Liver (tissue), 8 donors: ENCODE measurements at regions not wholly inside any gene's neighbourhood (a gene's known extent, or its start where the extent isn't known, plus 50 kb on each side); places are given as distances from the start of the nearest gene placed in this dataset.

ENCODE experiments used
- DNase-seq: peaks from one replicate; pipeline ENCODE4 v3.0.0-alpha.2; 2017; ENCODE audit warnings: low spot score
- H3K27ac ChIP-seq, 2 donors: one replicate each; pipeline ENCODE4 v1.7.0; 2013; ENCODE audit warnings: inconsistent platforms in 2 of 2, low read length in 2 of 2, control low read depth in 1 of 2, low read depth in 1 of 2, mild to moderate bottlenecking in 1 of 2
- H3K27me3 ChIP-seq, 4 donors: one replicate each; pipeline versions ENCODE4 v1.6.1 to v1.7.0; 2013; ENCODE audit warnings: low read length in 3 of 4, inconsistent platforms in 1 of 4, mild to moderate bottlenecking in 1 of 4, moderate library complexity in 1 of 4; ENCODE audit not compliant: control insufficient read depth in 4 of 4, insufficient read depth in 4 of 4
- H3K36me3 ChIP-seq, 4 donors: one replicate each; pipeline versions ENCODE4 v1.6.1 to v1.7.0; 2013; ENCODE audit warnings: low read length in 3 of 4, mild to moderate bottlenecking in 3 of 4, low read depth in 1 of 4, moderate library complexity in 1 of 4; ENCODE audit not compliant: control insufficient read depth in 4 of 4, insufficient read depth in 3 of 4
- H3K4me1 ChIP-seq, 4 donors: one replicate each; pipeline versions ENCODE4 v1.6.1 to v1.7.0; 2013; ENCODE audit warnings: low read length in 3 of 4, mild to moderate bottlenecking in 3 of 4, moderate library complexity in 1 of 4; ENCODE audit not compliant: control insufficient read depth in 4 of 4, insufficient read depth in 4 of 4
- H3K4me3 ChIP-seq, 3 donors: one replicate each; pipeline versions ENCODE4 v1.6.1 to v1.7.0; 2013; ENCODE audit warnings: low read length in 3 of 3, control low read depth in 1 of 3, low read depth in 1 of 3, mild to moderate bottlenecking in 1 of 3
- H3K9ac ChIP-seq, 2 donors: one replicate each; pipeline ENCODE4 v1.7.0; 2013; ENCODE audit warnings: low read length in 2 of 2, mild to moderate bottlenecking in 2 of 2, moderate library complexity in 2 of 2, control low read depth in 1 of 2, low read depth in 1 of 2
- H3K9me3 ChIP-seq, 4 donors: one replicate each; pipeline versions ENCODE4 v1.6.1 to v1.7.0; 2013; ENCODE audit warnings: low read length in 3 of 4; ENCODE audit not compliant: control insufficient read depth in 4 of 4
- CTCF ChIP-seq: fragments of 150-350 bp; IDR thresholded peaks from 2 replicates; pipeline ENCODE4 v1.5.1; 2017; ENCODE audit warnings: improper control_type of control experiment, low read depth, low read length; ENCODE audit not compliant: missing input control
- EGR1 ChIP-seq, 2 donors: IDR thresholded peaks; 2 replicates each; pipeline ENCODE4 v1.6.1; 2016 to 2018; ENCODE audit warnings: antibody characterized with exemption in 2 of 2, low read depth in 2 of 2
- FOXA1 ChIP-seq: IDR thresholded peaks from 2 replicates; pipeline ENCODE4 v1.6.1; 2016; ENCODE audit warnings: antibody characterized with exemption
- FOXA2 ChIP-seq: IDR thresholded peaks from 2 replicates; pipeline ENCODE4 v1.6.1; 2016; ENCODE audit warnings: antibody characterized with exemption
- GABPA ChIP-seq, 2 donors: IDR thresholded peaks in 1 of 2; conservative IDR thresholded peaks in 1 of 2; 2 replicates each; pipeline ENCODE4 v1.6.1; 2016; ENCODE audit warnings: antibody characterized with exemption in 2 of 2, mild to moderate bottlenecking in 1 of 2, moderate library complexity in 1 of 2
- HNF4A ChIP-seq, 2 donors: conservative IDR thresholded peaks; 2 replicates each; pipeline ENCODE4 v1.6.1; 2016; ENCODE audit warnings: antibody characterized with exemption in 2 of 2, mild to moderate bottlenecking in 2 of 2
- JUND ChIP-seq, 2 donors: IDR thresholded peaks; 2 replicates each; pipeline ENCODE4 v1.6.1; 2016; ENCODE audit warnings: antibody characterized with exemption in 2 of 2
- MAX ChIP-seq: IDR thresholded peaks from 2 replicates; pipeline ENCODE4 v1.6.1; 2016; ENCODE audit warnings: antibody characterized with exemption
- NR2F2 ChIP-seq: IDR thresholded peaks from 2 replicates; pipeline ENCODE4 v1.6.1; 2016; ENCODE audit warnings: antibody characterized with exemption
- REST ChIP-seq: IDR thresholded peaks from 2 replicates; pipeline ENCODE4 v1.6.1; 2016; ENCODE audit warnings: antibody characterized with exemption, mild to moderate bottlenecking
- RXRA ChIP-seq, 2 donors: IDR thresholded peaks; 2 replicates each; pipeline ENCODE4 v1.6.1; 2017 to 2018; ENCODE audit warnings: antibody characterized with exemption in 2 of 2, mild to moderate bottlenecking in 1 of 2
- YY1 ChIP-seq: IDR thresholded peaks from 2 replicates; pipeline ENCODE4 v1.6.1; 2016; ENCODE audit warnings: antibody characterized with exemption, mild to moderate bottlenecking
- ZBTB33 ChIP-seq: IDR thresholded peaks from 2 replicates; pipeline ENCODE4 v1.6.1; 2016; ENCODE audit warnings: antibody characterized with exemption
- WGBS: extraction: QIAGEN DNeasy Blood & Tissue Kit; methylation state at CpG from one replicate; pipeline ENCODE4 v1.1.7; 2013; 5-methylcytosine and 5-hydroxymethylcytosine counted together
- donor health status: healthy.
- donor health status: healthy.
- donor health status: healthy.
- donor health status: healthy.
- donor health status: healthy.

- Histone ChIP-seq H3K27me3 (peaks cover 0 to 12% (median 0%) of the 10 kb centered on the region in 4 donors), H3K9ac (no peak overlapping the region), H3K9me3 (no peaks in the 10 kb centered on the region), H3K27ac (no peak overlapping the region), H3K4me3 (no peak overlapping the region), H3K4me1 (no peaks in the 10 kb centered on the region), H3K36me3 (no peaks in the 10 kb centered on the region)
- no peak for DNase-seq
- no peak for TF ChIP-seq ZBTB33
- WGBS: 42% methylated on average over 2 of the region's 2 CpGs
Measured at GRCh38 chr22:26921726-26922125, 264.3 kb downstream of the MIAT start.

GRCh38 chr22:26922806-26923205 lies 265.4 kb downstream of the MIAT start:
- H3K27ac ChIP-seq: no peak overlapping the region
- no peaks in the 10 kb centered on the region for H3K36me3 ChIP-seq
- H3K9me3 ChIP-seq: no peaks in the 10 kb centered on the region
- no peak overlapping the region for H3K9ac ChIP-seq
- no peak for DNase-seq
- H3K27me3 ChIP-seq: peaks cover 0 to 12% (median 0%) of the 10 kb centered on the region in 4 donors
- TF ChIP-seq REST: peak; percentile 95
- no peak for TF ChIP-seq NR2F2
- WGBS: 26% methylated on average over 5 of the region's 5 CpGs
- H3K4me3 ChIP-seq: no peak overlapping the region
- H3K4me1 ChIP-seq: no peaks in the 10 kb centered on the region

- Histone ChIP-seq H3K36me3 (no peaks in the 10 kb centered on the region), H3K27ac (no peak overlapping the region), H3K4me1 (no peaks in the 10 kb centered on the region), H3K27me3 (peaks cover 0 to 15% (median 0%) of the 10 kb centered on the region in 4 donors), H3K9ac (no peak overlapping the region), H3K4me3 (no peak overlapping the region), H3K9me3 (no peaks in the 10 kb centered on the region)
- DNase-seq: no peak
- 41% methylated on average over 1 of the region's 1 CpG for WGBS
- TF ChIP-seq FOXA1 (no peak), HNF4A (conservative IDR thresholded peaks at IDR 0.05) (no peak), CTCF (no peak), EGR1 (IDR thresholded peaks at IDR 0.05; ENCODE audit: low read depth in 2 of 2) (no peak), YY1 (no peak), ZBTB33 (no peak), JUND (IDR thresholded peaks at IDR 0.05) (no peak), MAX (no peak), NR2F2 (no peak), RXRA (IDR thresholded peaks at IDR 0.05) (no peak), FOXA2 (no peak), GABPA (IDR thresholded peaks at IDR 0.05 in 1 of 2, conservative IDR thresholded peaks at IDR 0.05 in 1 of 2) (no peak)
Measured at GRCh38 chr22:26923531-26923930, 266.1 kb downstream of the MIAT start.
